Stromal cell of bone marrow (primary cell): ENCODE measurements at regions not wholly inside any gene's neighbourhood (a gene's known extent, or its start where the extent isn't known, plus 50 kb on each side); places are given as distances from the start of the nearest gene placed in this dataset.

Experiments used
- DNase-seq: peaks from one replicate; pipeline ENCODE4 v3.0.0-alpha.2; 2012; ENCODE audit warnings: low read depth

- DNase-seq: no peak
Measured at GRCh38 chr18:45527891-45528290, 87.4 kb upstream of the SLC14A2 start.

DNA sequence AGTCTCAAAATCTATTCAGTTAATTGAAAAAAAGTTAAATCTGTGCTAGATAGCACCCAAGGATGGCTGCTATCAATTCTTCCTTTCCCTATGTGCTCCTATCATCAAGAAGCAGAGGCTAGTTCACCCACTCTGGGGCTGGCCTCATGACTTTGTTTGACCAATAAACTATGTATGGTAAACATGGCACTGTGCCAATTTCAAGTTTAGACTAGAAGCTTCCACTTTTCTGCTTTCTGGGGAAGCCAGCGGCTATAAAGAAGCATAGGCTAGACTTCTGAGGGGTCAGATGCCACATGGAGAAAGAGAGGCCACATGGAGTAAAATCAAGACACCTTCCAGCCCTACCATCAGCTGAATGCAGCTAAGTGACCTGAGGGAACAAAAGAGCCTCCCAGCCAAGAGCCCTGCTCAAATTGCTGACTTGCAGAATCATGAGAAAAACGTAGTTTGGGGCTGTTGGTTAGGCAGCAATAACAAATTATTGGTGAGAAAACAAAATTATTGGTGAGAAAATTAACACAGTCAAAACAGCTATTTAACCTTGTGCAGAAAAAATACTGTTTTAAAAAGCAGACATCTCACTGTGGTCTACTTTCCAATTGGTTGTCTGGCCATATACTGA is 86.5 kb upstream of the SLC14A2 start:
- no peak for DNase-seq

GRCh38 chr18:45538444-45538843 is 76.8 kb upstream of the SLC14A2 start:
- no peak for DNase-seq

- no peak for DNase-seq
Measured at GRCh38 chr18:45539491-45539891, 75.8 kb upstream of the SLC14A2 start.

DNA sequence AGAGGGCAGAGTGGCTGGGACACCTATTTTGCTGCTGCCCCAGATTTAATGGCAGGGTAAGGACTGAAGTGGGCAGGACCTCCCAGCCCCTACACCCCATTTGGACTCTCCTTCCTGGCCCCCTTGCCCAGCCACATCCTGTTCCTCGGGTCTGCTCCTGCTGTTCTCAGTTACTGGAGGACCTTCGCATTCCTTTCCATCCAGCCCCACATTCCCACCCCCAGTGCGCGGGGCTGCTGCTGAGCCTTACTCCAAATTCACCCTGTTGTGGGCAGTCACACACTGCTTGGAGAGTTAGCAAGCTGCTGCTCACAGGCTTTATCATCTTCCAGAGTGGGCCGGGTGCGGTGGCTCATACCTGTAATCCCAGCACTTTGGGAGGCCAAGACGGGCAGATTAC is 75.2 kb upstream of the SLC14A2 start:
- no peak for DNase-seq

DNA sequence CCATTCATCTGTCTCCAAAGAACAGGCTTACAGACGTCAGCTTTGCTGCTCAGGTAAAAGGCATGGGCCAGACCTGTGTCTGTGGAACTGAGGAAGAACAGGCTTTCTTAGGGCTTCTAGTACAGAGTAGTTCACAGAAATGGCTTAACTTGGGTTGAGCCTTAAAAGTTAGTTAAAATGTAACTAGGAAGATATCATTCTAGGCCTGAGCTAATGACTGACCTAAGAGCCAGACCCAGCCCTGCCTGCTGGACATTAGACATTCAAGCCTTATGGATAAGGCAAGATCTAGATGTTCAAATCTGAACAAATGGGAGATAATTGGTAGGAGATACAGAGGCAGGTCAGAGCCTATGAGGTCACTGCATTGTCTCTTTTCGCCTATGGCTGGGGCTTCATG is 73.9 kb upstream of the SLC14A2 start:
- no peak for DNase-seq

DNA sequence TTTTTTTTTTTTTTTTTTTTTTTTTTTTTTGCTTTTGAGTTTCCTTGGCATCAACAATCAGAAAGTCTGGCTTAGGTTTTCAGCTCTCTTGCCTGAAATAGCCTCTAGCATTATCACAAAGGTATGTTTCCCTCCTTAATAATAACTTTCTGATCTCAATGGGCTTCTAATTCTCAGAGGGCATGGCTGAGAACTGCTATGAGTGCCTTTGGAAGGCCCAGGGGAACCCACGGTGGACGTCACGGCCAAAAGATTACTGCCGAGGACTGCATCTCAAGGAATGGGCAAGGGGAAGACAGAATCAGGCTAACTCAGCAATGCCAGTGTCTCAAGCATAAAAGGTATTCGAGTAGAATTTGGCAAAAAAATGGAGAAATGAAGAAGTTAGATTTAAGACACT is 73.2 kb upstream of the SLC14A2 start:
- DNase-seq: no peak

DNA sequence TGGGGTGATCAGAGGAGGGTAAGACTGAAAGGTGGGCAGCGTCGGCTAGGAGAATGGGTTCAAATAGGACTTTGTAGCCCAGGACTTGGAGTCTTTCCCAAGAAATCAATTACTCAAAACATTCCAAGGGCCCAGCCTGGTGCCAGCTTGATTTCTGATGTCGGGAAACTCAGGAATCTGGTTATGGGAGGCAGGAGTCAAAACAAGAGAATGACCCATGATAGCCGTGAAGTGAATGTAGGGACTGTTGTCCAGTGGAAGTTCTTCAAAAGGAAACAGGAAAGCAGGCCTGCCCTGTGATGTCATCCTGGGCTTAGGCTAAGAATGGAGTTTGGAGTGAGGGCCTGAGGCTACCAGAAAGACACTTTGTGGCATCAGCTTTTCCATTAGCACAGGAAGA is 67.4 kb upstream of the SLC14A2 start:
- no peak for DNase-seq

DNA sequence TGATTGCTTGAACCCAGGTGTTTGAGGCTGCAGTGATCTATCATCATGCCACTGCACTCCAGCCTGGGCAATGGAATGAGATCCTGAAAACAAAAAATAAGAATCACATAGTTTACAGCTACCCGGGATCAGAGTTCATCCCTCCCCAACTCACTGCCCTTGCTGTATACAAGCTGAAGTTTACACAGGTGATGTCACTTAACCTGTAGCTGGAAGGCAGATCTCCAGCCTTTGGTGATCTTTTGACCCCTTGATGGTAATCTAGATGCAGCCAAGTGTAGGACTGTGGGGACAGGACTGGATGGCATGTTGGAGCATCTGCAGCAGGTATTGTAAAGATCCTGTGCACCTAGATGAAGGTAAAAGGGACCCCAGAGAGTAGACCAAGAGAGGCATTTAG is 66.7 kb upstream of the SLC14A2 start:
- no peak for DNase-seq

DNA sequence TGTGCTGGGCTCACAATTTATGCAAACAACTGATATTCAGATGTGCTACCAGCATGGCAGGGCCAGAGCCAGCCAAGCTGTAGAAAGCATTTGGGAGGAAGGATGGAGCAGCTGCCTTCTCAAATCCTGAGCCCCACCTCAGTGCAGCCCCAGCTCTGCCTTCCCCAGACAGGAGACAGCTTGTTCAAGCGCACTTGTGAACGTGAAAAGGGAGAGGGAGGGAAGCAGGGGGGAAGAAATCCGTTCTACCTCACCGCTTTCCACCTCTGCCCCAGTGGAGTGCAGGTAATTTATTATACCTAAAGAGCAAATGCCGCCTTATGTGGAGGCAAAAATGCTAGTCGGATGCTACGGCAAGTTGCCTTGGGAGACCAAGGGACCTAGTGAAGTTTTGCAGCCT is 66.0 kb upstream of the SLC14A2 start:
- DNase-seq: no peak

- DNase-seq: no peak
Measured at GRCh38 chr18:45551142-45551815, 64.0 kb upstream of the SLC14A2 start.

DNA sequence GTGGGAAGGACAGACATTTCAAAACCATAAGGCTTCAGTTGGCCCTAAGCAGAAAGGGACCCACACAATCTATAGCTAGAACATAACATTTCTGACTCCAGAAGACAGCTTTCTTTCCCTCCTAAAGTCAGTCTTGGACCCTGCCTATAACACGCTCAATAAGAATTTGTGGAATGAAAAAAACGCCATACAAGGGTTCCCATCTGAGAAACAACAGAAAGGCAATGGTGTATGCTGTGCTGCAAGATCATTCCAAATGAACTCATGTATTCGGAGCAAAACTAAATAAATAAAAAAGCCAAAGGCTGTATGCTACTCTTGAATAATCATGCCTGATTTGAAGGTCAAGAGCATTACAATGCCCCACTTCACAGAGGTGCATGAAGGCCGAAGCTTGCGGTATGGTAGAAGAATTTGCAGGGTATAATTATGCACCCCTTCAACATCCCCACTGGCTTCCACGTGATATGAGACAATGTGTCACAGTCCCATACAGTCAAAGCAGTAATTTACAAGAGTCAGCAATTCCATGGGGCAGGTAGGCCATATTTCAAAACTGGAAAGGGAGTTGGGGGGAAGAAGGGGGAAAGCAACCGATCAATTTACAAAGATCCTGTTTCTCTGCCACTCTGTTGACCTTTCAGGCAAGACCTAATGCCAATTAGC is 61.4 kb upstream of the SLC14A2 start:
- DNase-seq: no peak

GRCh38 chr18:45554389-45554737 is 60.9 kb upstream of the SLC14A2 start:
- no peak for DNase-seq

DNA sequence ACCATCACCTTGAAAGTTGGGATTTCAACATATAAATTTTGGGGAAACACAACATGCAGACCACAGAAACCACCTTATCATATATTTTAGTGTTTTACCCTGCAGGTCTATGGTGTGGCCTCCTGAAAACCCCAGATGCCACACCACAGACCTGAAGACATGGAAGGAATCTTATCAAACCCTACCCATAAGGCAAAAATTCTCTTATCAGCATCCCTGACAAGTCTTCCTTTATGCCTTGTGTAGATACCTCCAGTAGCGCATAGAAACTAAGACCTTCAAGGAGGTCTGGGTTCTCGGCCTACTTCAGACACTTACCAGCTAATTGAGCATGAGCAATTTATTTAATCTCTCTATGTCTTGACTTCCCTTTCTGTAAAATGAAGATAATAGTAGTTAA is 59.1 kb upstream of the SLC14A2 start:
- DNase-seq: no peak

DNA sequence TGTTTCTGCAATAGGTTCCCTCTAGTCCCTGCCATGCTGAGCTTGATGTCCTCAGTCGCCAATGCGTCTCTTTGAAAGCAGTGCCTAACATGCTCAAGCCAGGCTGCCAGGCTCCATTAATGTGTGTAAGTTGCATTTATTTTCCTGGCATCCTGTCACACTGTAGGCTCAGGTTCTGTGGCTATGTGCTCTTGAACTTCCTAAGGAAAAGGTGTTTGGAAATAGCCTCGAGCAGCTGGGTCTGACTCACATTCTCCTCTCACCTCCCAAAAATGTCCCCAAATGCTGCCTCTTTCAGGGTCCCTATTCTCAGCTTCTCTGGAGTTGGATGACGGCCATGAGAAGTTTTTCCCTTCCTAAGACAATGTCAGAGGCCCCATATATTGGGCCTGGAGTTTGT is 58.0 kb upstream of the SLC14A2 start:
- DNase-seq: no peak

DNA sequence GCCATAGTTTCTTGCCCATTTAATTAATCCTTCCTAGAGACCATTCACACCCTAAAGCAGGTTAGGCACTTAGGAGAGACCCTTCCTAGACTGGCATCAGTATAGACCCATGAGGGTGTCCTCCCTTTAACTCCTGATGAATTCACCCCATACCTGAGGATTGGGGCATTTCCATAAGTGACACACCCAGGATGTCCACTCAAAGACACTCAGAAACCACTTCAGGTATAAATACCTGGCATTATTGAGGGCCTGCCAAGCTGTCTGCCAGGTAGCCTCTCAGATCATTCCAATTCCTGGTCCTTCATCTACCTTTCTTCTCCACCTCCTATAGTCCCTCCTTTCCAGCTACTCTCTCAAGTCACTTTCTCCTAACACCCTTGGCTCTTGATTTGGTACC is 57.5 kb upstream of the SLC14A2 start:
- no peak for DNase-seq

DNA sequence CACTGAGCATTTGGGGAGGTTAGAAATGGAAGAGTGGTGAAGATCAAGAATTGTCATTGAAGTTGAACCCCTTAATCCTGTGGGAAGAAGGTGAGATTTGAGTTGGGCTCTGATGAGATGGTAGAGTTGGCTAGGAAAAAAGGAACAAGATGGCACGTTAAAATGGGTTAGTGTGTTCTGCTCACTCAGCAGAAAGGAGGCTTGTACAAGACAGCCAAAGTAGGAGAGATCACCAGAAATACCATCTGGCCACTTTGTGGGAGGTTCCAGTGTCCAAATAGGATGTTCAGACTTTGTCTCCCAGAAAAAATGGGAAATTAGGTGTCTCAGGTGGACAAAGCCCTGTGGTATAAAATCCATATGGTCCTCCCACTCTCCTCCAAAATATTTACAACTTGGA is 56.0 kb upstream of the SLC14A2 start:
- no peak for DNase-seq

GRCh38 chr18:45560870-45561269 is 54.4 kb upstream of the SLC14A2 start:
- no peak for DNase-seq

DNA sequence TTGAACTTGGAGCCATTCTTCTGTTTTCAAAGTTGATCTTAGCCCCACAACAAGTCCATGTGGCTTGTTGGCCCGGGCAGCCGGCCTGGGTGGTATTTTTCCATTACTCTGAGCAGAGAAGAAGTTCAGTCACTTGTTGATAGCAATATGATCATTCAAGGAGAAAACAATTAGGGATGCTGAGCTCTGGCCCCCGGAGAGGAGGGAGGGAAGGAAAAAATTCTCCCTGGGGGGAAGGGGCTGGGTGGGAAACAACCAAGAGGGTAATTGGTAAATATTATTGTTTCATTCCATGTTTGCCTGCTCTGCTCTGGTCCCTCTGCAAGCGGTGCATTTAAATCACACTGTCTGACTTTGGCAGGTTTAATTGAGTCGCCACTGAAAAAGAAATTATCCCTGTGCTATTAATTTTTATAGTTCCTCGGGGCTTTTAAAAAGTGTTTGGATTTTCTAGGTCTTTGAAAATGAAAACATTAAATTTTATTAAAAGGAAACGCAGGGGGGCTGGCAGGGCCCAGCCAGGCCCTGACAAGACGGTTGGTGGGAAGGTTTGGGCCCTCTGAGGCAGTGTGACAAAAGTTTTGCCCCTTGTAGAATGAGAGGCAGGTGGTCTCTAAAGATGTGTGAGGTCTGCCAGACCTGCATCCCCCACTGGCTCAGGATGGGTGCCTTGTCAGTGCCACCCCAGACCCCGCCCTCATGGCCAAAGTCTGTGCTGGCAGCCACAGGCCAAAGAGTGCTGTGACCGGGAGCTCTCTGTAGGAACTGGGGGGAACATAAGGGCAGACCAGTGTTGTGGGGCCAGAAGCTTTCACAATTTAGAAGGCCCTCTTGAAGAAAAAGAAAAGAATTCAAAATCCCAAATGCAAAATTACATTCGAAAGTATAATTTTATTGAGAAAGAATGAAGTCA is 52.5 kb upstream of the SLC14A2 start:
- no peak for DNase-seq

GRCh38 chr18:45565280-45565970 is 49.9 kb upstream of the SLC14A2 start:
- DNase-seq: no peak
